ENCODE measurements at regions not wholly inside any gene's neighbourhood (a gene's known extent, or its start where the extent isn't known, plus 50 kb on each side); places are given as distances from the start of the nearest gene placed in this dataset.

GRCh38 chr5:10126900-10127299, 122.8 kb downstream of the ATPSCKMT start:
- TF ChIP-seq CTCF (IDR thresholded peaks at IDR 0.05; ENCODE audit: low read depth, low read length) (no peak), MAX (IDR thresholded peaks at IDR 0.05; ENCODE audit: low read depth, low read length) (no peak), POLR2A (IDR thresholded peaks at IDR 0.05; ENCODE audit: extremely low read depth, insufficient read length) (no peak)

Measured in NB4 (cell line).